CD1c-positive myeloid dendritic cell (primary cell): ENCODE measurements at regions not wholly inside any gene's neighbourhood (a gene's known extent, or its start where the extent isn't known, plus 50 kb on each side); places are given as distances from the start of the nearest gene placed in this dataset.
"Not testable (repeated sequence)": the region's sequence is repeated elsewhere in the genome, so short reads cannot be mapped to it uniquely, and the experiment has no call there.

Experiments used
- DNase-seq: peaks from one replicate; pipeline ENCODE4 v3.0.0-alpha.2; 2016; ENCODE audit errors: extremely low spot score

DNA sequence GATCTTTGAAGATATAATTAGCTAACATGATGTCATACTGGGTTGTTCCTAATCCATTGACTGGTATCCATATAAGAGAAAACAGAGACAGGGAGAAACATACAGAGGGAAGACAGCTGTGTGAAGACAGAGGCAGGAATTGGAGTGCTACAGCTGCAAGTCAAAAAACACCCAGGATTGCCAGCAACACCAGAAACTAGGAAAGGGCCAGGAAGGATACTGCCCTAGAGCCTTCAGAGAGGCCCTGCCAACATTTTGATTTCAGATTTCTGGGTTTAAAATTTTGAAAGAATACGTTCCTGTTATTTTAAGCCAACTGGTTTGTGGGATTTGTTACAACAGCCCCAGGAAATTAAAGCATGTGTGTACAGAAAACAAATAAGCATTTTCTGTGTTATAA is 473.7 kb upstream of the FLRT2 start:
- no peak for DNase-seq

DNA sequence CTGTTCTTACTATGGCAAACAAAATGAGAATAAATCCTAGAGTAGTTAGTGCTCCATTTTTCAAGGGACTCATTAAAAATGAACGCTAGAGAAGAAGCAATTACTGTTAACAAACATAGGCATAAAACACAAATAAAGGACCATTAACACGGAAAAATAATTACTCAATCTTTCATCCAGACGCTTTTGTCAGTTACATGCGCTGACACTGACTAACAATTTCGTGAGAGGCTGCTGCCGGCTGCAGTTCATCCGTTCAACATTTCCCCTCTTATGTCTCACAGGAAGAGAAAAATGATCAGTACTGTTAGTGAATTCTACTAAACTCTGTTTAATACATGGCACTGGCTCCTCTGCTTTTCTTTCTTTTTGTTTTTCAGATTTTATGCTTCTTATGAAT is 472.7 kb upstream of the FLRT2 start:
- DNase-seq = no peak

DNA sequence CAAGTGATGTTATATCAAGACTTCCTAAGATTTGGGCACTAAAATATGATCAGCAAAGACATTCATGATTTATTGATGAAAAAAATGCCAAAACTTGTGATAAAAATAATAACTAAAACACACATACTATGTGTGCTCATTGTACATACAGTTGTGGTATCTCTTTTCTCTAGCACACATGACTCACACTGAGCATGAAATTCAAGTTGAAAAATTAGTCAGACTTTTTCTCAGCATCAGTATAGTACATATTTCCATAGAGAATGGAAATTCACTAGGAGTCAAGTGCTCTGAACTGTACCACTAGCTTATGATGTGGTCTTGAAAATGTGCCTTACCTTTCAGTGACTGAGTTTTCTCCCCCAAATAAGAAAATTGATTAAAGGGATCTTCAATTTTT is 471.8 kb upstream of the FLRT2 start:
- no peak for DNase-seq

DNA sequence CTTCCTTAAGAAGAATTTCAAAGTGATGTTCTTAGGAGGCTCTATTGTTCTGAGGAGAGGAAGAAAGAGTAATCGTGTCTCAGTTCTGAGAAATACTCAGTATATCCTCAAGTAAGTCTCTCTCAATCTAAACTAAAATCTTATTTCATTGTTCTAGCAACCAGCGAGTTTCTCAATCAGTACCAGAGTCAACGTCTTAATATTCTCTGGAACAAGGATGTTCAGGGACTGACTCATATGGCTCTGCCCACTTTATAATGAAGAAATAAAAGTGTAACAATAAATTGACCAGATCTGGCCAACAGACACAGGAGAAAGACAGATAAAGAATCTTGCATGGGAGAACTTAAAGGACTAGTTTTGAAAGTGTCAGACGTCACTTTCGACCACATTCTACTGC is 469.8 kb upstream of the FLRT2 start:
- DNase-seq = no peak

DNA sequence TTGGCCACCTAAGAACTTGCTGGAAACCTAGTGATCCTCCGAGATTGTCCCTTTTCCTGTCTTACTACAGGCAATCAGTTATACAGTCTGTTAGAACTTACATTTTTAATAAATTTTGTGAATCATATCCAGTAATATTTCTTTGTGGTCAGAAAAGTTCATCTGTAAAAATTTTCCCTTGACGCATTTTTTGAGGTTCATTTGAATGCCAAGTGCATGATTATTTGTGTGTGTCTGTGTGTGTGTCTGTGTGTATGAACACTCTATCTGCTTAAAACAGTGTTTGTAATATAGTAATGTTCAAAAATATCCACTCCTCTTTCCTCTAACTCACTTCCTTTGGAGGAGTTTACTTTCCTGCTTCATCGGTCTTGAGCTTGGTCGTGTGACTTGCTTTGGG is 468.7 kb upstream of the FLRT2 start:
- no peak for DNase-seq

DNA sequence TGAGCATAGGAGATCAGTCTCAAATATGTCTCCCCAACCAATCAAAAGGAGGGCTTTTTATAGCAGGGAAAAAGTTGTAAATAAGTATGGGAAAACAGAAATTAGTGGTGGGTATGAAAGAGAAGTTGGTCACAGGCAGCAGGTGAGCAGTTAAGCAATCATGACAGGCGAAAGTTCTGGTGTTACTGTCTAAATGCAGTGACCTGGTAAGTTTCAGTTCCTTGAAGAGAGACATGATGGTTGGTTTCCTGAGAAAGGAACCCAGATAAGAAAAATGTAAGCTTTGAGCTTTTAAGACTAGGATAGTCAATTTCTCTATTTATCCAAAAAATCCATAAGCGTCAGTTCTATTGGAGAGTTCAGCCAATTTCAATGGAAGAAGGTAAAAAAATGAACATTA is 466.2 kb upstream of the FLRT2 start:
- DNase-seq = no peak

DNA sequence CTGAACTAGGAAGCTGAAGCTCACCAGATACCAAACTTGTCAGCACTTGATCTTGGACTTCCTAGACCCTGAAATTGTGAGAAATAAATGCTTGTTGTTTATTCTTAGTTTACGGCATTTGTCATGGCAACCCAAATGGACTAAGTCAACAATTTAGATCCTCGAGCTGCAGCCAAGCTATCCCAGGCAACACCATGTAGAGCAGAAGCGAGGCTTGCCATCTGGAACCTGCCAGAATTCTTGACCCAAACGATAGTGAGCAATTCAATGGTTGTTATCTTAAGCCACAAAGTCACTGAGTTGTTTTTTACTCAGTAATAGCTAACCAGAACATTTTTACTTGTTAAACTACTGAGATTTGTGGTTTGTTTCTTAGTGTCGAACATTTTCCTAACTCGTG is 458.5 kb upstream of the FLRT2 start:
- DNase-seq = no peak

DNA sequence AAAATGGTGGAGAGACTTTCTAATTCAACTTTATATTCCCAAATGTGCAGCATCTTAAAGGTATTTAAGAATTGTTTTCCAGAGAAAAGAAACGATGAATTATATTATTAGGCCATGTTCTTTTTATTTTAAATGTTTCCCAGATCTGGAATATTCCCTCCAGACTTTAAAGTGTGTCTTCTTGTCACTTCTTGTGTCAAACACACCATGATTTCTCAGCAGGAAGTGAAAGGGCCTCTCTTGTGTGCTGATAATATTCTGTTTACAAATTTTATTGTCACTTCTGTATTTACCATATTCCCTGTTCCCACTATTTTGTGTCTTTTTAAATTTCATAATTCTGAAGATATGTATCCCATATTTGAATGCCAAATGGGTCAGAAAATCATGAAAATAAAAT is 455.0 kb upstream of the FLRT2 start:
- DNase-seq = no peak

DNA sequence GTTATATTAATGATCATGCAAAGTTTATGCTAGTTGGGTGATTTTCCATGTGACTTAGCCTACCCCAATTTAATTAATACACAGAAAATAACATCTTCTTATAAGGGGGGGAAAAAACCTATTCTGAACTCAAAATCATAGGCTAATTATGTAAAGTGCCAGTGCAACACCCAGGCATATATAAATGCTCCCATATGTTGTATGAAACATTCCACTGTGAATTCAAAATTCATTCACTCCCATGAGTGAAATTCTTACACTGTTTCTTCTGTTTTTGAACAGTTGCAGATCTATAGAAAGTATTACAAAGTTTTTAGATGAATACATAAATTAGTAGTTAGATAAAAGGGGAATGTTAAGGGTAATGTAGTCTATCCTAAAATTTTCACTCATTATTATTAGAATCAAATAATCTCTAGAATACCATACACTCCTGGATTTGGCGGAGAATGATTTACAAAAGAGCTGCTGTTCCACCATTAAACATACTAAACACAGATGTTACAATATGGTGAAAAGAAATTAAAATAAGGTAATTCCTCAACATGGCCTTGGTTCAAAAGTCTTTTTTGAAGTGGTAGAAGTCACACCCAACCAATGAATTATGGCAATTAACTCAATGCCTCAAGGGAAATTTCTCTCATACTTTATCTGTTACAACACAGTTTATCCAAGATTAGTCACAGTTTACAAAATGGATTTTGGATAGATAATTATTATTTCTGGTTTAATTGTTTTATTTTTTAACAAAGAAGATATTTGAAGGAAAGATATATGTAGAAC is 454.1 kb upstream of the FLRT2 start:
- DNase-seq = no peak

DNA sequence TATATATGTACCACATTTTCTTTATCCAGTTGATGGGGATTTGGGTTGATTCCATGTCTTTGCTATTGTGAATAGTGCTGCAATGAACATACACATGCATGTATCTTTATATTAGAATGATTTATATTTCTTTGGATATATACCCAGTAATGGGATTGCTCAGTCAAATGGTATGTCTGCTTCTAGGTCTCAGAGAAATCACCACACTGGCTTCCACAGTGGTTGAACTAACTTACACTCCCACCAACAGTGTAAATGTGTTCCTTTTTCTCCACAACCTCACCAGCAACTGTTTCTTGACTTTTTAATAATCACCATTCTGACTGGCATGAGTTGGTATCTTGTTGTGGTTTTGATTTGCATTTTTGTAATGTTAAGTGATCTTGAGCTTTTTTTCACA is 452.2 kb upstream of the FLRT2 start:
- not testable (repeated sequence) for DNase-seq

DNA sequence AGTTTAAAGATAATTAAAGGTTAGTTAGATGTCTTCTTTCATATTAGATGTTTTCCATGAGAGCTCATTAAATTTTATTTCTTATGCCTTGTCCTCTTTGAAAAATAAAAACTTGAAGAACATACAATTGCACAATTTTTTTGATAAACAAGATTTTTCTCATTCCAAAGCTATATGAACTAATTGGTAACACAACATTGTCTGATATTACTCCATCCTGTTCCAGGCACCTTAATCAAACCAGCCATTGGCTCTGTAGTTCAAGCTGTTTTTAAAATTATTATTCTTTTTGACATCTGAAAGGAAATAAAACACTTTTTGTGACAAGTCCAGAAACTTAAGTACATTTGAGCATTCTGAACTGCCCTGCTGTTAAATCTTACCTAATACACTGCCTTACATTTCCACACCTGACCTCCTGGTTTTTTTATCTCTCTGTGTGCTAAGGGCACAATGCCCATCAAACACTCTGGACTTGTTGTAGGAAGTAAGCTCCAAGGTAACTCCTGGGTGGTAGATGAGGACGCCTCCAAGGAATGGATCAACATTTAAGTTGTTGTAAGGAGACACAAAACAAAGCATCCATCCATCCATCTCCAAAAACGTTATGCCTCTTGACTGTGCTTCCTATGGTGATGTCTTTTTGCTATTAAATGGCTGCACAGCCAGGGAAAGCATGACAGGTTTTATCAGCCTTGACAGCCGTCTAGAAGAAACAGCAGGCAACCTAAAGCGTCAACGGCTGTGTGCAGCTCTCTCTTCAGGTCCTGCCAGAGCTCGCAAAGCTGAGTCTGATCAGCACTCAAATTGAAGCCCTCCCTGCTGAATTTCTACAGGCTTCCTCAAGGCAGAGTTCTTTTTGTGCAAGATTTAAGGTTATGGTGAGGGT is 449.9 kb upstream of the FLRT2 start:
- no peak for DNase-seq

DNA sequence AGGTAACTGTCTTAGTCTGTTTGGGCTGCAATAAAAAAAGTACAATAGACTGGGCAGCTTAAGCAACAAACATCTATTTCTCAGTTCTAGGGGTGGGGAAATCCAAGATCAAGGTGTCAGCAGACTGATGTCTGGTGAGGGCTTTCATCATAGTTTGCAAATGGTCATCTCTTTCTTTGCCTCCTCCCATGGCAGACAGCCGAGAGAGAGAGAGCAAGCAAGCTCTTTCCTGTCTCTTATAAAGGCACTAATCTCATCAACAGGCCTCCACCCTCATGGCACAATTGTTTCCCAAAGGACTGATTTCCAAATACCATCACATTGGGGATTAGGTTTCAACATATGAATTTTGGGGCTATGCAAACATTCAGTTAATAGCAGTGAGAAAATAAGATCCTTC is 445.6 kb upstream of the FLRT2 start:
- DNase-seq = no peak

DNA sequence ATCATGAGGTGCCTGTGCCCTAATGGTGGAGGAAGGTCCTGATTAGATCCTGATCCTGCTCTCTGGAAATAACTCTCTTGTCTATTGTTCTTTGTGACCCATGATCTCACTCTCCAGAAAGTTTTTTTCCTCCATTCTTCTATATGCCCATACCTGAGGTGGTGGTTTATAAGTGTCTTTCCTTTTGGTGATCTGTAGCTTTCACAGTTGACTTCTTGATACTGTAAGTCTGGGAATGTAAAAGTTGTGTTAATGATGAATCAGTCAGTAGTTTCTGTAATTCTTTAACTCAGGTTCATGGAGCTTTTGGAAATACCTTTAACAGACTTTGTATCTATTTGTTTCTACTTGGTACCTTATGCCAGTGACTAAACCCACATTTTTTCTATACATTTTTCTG is 444.0 kb upstream of the FLRT2 start:
- DNase-seq = no peak

DNA sequence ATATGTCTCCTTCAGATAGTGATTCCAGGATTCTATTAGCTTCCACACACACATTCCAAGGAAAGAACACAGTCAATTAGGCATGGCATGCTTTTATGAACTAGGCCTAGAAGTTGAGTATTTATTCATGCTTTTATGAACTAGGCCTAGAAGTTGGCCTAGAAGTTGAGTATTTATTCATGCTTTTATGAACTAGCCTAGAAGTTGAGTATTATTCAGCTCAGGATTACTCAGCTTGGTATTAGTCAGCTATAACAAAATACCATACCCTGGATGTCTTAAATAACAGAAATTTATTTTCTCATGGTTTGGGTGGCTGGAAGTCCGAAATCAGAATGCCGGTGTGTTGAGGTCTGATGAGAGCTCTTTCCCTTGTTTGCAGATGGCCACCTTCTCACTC is 442.7 kb upstream of the FLRT2 start:
- no peak for DNase-seq

DNA sequence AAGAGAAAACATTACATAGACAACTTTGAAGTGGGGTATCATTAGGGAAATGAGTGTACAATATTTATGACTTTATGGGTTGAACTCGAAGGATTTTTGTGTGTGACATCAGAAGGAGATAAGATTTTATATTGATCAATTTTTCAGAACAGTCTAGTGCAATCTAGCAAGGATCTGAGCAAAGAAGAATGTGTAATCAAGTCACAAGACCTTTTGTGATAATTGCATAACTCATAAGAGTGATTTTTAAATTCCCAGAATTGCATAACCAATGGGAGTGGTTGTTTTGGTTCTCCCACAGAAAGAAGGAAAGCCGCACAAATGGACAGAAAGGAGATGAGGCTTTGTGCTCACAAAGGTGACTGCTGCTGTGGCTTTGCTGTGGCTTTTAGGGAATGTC is 441.8 kb upstream of the FLRT2 start:
- no peak for DNase-seq

DNA sequence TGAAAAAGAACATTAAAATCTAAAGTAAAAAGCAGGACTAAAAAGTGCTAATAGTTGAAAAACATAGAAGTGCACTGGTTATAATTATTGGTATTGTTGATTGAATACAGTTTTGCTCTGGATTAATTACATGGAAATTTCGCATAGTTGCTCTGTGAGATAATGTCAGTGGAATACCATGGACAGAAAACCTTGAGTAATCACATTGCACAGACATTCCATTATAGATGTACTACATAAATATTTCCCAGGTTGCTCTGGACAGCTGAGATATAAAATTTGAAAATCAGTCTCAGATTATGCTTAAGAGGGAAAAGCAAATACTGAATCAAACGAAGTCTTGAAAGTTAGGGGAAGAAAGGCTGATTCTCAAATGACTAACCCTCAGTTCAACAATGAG is 439.3 kb upstream of the FLRT2 start:
- DNase-seq = no peak

DNA sequence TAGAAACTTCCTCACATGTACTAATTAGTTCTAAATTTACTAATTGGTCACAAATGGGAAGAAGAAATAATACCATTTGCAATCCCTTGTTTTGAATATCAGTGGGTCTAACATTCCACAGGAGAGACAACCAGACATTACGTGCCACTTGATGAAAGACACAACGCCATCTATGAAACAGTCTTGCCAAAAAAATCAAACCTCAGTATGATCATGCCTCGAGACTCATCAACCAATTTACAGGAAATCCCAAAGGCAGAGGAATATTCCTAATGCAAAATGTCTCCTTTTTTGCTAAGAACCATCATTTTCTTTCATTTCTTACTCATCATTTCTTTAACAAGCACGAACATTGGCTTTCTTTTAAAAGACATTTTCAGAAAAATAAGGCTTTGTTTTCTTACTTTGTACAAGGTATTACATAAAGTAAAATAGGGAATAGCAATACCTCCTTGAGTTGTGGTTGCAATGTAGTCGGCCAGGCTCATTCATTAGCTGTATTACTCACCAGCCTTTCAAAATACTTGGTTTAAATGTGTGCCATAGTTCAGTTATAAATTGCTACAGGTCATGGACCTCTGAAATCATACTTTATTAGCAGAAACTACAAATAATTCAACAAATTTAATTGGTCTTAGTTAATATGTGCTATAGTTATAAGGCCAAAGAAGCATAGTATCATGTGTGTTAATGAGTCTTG is 436.2 kb upstream of the FLRT2 start:
- no peak for DNase-seq

DNA sequence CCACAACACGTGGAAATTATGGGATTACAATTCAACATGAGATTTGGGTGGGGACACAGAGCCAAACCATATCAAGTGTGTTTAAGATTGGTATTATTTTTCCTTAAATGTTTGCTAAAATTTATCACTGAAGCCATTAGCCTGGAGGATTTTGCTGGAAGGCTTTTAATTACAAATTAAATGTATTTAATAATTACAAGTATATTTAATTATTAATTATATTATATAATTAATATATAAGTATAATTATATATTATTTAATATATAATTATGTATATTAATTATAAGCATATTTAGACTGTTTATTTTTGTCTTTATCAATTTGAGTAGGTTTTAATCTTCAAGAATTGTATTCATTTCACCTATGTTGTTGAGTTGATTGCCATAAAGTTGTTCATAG is 427.4 kb upstream of the FLRT2 start:
- DNase-seq = no peak

DNA sequence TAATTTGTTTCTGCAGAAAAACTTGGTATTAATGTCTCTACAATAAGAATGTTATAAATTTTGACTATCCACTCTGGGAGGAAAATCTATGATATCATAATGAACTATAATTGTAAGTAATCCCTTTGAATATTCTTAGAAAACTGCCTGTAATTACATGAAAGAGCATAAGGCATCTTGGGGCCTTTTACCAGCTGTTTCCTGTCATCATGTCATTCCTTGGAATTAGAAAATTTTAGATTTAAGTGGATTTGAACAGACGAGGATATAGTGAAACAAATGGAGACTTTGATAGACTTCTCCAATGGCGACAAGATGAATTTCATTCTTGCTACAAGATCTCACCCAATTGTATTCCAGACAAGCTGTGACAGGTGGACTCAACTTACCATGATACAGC is 423.4 kb upstream of the FLRT2 start:
- no peak for DNase-seq

DNA sequence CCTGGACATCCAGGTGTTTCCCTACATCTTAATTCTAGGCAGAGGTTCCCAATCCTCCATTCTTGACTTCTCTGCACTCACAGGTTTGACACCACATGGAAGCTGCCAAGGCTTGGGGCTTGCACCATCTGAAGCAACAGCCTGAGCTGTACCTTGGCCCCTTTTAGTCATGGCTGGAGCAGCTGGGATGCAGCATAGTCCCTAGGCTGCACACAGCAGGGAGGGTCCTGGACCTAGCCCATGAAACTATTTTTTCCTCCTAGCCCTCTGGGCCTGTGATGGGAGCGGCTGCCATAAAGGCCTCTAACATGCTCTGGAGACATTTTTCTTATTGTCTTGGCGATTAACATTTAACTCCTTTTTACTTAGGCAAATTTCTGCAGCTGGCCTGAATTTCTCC is 417.2 kb upstream of the FLRT2 start:
- DNase-seq = no peak

DNA sequence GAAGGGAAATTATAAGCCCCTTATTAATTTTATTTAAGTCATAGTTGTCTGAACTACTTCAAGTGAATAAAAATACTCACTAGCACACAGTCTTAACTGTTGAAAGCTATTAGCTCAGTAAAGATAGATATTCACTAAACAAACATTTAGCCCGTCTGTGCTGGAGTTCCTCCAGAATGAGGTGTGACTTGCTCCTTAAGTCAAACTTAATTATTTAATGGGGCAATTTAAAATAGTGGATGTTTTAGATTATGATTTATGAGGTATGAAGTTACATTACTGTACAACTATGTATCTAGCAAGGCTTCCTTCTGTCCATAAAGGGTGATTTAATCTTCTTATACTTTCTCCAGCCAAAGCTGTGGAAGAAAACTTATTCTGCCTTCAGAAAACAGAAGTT is 414.0 kb upstream of the FLRT2 start:
- DNase-seq = no peak

DNA sequence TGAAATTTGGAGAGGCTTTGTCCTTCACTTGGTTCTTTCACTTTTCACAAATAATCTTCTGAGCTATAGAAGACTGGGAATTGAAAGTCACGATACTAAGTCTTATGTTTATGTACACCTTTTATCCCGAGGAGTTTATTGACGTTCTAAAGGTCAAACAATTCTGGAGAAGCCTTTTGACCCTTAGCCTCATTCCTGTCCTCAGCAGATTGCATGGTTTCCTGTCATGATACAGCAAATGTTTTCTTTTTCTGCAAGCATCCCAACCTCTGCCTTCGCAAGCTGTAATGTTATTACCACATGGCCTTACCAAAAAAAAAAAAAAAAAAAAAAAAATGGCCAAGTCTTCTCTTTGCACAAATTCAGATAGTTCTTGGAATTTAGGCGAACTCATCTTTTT is 411.7 kb upstream of the FLRT2 start:
- DNase-seq = no peak

DNA sequence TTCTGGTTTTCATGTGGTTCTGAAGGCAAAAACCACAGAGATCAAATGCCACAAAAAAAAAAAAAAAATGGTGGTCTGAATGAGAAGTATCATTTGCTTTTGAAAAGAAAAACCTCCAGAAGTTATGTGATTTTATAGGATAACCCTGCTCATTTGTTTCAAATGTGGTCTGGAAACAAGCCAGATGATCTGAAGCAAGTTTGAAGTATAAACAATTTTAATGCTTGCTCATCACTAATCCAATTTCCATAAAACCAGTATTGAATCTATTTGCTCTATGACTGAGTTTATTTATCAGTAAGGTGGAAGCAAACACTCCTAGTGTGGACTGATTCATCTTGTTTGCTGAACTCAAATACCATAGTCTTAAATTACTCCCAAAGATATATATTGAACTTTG is 407.3 kb upstream of the FLRT2 start:
- no peak for DNase-seq
